ENCODE measurements at regions not wholly inside any gene's neighbourhood (a gene's known extent, or its start where the extent isn't known, plus 50 kb on each side); places are given as distances from the start of the nearest gene placed in this dataset.

DNA sequence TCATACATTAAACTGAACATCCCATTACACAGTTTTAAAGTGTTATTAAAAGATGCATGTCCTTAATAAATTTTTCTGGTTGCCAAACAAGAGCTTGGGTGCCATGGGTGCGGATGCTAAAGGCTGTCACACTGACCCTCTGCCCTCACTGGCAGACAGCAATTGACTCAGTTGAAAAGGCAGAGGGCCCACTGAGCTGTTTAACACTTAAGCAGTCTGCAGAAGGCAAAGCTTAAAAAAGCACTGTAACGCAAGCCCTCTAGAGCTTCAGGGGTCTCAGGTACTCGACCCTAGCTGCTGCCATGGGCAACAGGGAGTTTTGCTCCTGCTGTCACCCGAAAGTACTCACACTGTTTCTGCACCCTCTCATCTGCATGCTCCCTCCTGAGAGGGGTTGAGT lies 726.4 kb upstream of the TYRP1 start:
- DNase-seq, result no peak

DNA sequence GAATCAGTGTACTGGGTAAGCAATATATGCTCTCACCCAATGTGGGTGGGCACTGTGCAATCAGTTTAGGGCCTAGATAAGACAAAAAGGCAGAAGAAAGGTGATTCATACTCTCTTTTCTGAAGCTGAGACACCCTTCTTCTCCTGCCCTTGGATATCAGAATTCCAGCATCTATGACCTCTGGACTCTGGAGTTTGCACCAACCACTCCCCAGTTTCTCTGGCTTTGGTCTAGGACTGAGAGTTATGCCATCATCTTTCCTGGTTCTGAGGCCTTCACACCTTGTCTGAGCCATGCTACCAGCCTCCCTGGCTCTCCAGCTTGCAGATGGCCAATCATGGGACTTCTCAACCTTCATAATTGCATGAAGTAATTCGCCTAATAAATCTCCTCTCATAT lies 724.6 kb upstream of the TYRP1 start:
- no peak for DNase-seq

DNA sequence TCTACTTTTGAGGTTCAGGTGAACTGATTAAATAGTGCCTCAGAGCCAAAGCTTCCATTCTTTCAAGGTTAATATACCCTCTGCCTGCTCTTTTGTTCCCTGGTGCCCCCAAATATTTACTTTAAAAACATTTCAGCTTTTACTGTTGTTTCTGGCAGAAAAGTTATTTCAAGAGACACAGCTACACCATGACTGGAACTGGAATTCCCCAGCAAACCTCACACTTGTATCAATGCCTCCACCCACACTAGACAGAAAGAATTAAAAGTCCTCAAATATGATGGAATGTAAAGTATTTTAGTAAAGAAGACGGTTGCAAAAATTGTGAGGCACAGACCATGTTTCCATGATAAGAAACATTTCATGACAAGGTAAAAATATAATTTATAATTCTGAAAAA lies 720.2 kb upstream of the TYRP1 start:
- no peak for DNase-seq

DNA sequence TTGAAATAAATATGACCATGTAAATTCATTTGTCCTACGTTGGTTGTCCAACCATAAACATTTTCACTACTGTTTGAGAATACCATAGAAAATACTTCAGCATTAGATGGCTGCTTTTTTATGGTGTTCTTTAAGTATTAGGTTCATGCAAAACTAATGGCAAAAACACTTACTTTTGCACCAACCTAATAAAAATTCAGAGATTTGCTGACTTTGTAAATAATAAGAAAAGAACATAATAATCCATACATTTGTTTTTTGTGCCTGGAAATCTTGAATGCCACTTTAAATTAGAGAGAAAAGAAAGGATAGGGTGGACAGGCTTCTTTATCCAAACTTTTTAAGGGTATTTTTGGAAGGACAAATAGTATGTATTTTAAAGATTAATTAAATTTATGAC lies 719.7 kb upstream of the TYRP1 start:
- no peak for DNase-seq

DNA sequence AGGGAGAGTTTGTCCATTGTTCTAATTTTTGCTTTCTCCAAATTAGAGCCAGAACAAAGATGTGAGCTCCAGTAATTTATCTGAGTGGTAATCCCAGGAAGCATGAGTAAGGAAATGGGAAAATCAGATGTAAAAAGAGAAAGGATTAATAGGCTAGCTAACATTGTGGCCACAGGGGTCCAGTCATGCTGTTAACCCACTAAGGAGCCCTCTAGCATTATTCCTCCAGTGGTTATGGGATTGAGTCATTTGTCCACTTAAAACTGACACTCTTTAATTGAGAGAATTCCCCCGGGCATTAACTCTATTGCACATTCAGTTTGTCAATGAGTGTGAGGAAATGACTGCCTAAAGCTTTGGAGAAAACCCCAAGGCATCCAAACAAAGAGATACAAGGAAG lies 700.3 kb upstream of the TYRP1 start:
- DNase-seq, result no peak

DNA sequence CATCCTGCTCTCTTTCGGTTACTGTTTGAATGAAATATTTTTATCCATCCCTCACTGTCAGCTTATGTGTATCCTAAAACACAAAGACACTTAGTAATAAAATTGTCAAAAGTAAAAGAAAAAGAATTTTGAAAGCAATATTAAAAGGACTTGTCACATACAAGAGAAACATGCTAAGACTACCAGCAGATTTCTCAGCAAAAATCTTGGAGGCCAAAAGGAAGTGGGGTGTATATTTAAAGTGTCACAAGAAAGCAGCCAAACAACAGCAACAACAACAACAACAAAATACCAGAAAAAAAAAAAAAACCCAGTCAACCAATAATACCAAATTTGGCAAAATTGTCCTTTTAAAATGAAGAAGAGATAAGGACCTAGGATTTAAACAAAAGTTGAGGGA lies 678.7 kb upstream of the TYRP1 start:
- no peak for DNase-seq

DNA sequence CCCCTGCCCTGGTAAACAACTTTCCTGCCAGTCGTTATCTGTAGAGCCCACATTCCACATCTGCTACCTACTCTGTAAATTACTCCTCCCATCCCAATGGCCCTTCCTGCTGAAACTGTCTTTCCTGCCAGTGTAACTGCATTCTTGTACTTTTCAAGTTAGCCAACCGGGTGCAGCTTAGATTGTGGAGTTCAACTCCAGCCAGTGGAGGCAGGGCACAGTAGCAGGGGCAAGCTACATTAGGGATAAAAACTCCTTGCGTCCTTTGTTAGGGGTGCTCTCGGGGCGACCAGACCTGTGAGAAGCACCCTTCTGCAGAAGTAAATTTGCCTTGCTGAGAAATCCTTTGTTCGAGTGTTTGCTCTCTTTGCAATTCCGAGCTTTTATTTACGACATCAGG lies 639.0 kb upstream of the TYRP1 start:
- no peak for DNase-seq

DNA sequence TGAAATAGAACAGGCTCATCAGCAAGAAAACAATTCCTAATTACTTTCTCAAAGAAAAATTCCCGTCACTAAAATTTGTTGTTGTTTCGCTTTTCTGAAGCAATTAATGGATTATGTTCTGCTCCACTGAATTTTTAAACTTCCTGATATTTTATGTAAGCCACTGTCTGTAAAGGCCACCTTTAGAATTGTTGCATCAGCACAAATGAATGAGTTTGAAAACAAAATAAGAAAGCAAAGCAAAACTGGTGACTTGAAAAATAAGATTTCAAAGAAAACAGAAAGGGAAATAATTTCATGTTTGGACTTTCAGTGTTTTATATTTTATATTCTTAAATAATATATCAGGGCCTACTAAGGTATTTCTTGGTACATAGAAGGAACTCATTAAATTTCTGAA lies 636.3 kb upstream of the TYRP1 start:
- no peak for DNase-seq

DNA sequence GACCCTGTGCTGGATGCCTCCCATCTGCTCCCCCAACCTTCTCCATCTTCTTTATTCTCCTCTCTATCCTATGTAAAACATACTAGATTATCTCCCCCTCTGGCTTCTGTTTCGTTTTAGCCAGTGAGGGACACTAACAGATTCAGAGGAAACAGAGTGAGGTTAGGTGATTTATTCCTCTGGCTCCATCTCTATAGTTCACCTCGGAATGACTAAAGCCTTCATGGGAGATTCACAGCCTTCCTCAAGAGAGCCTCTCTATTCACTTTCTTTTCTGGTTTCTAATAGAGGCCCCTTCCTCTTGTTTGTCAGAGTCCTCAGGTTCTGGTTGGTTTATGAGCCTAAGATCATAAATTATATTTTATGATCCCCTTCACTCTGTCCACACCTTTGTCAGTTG lies 633.1 kb upstream of the TYRP1 start:
- DNase-seq, result no peak

DNA sequence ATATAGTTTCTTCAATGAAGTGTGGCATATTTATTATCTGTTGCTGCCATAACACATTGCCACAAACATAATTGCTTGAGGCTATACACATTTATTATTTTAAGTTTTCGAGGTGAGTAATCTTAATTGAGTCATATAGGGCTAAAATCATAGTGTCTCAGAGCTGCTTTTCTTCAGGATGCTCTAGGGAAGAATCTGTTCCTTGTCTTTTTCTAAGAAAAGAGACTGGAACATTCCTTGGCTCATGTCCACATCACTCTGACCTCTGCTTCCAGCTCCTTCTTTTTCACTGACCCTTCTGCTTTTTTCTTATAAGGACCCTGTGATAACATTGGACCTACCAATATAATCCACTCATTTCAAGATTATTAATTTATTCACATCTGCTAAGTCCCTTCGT lies 632.4 kb upstream of the TYRP1 start:
- no peak for DNase-seq

DNA sequence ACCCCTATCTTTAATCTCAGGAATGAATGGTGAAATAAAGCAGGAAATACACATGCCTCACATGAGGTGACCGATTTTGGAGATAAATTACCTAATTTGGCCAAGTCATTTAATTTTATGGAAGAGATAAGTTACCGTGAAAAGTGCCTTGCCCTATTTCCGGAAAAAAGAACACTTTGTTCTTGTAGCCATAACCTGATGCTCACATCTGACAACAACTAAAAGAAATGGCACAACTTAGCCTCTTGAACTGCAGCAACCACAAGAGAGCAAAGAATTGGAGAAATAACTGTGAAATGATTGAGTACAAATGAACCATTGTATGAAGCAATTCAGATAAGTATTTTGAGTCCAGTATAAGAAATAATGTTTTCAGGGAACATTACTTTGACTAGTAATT lies 628.1 kb upstream of the TYRP1 start:
- DNase-seq, result no peak

DNA sequence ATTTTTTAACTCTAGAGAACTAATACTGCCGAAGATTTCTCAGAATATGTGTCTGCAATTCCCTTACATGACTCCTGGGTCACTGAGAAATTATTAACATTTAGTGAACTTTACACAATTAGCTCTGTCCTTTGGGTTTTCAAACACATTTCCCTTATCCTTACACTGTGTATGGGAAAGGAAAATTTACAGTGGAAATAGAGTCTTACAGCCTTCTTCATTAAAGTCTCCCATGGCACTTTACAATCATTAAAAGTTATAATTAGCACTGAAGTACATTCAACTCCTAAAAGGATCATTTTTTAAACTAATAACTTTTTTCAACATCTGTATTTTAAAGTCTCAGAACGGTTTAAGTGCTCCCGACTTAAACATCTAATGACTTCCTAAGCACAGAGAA lies 627.5 kb upstream of the TYRP1 start:
- DNase-seq, result no peak

DNA sequence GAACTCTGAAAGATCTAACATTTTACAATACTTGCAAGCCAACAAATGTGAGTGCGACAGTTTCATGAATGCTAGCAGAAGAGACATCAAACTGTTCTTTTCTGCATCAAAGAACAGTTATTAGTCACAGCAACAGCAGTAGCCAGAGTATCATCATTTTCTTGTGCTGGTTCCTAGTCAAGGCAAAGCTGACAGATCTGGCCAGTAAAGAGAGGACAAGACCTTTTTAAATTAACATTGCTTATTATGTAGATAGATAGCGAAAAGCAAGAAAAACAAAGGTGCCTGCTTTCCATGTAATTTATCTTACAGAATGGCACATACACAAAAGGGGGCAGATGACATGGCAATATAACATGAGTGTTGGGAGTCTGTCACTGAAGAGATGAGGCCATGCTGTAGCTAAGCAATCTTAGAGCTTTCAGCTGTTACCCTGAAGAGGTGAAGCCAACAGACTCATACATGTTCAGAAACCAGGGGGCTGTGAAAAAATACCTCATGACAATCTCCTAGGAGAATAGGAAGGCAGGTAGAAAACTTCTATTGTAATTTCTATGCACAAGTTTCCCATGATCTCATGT lies 626.6 kb upstream of the TYRP1 start:
- DNase-seq, result no peak

DNA sequence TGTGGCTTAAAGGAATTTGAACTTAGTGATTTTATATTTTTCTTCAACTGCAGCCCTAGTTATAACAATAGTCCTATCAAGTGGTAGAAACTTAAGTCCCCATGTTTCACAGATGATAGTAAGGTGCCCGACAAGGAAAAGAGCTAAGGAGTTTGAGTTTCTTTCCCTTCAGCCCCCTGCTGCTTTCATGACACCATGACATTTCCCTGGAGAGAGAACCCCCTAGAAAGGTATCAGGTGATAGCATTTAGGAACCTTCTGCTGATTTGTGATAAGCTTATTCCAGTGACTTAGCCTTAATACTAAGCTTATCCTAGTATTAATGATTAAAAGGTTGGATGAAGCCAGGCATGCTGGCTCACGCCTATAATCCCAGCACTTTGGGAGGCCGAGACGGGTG lies 623.8 kb upstream of the TYRP1 start:
- no peak for DNase-seq

DNA sequence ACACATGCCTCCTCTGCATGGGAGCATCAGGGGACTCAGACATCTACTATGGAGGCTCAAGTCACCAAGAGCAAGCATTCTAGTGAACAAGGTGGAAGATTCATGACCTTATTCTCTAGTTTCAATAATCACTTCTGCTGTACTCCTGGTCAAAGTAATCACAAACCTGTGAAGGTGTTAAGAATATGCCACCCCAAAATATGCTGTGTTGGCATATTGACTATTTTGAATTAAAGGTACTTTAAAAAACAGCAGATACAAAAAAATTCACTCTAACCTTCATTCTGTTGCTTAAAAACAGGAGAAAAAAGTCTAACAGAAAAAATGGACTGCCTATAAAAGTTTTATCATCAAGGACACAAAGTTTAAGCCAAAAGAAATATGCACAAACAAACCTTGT lies 607.8 kb upstream of the TYRP1 start:
- DNase-seq, result no peak

DNA sequence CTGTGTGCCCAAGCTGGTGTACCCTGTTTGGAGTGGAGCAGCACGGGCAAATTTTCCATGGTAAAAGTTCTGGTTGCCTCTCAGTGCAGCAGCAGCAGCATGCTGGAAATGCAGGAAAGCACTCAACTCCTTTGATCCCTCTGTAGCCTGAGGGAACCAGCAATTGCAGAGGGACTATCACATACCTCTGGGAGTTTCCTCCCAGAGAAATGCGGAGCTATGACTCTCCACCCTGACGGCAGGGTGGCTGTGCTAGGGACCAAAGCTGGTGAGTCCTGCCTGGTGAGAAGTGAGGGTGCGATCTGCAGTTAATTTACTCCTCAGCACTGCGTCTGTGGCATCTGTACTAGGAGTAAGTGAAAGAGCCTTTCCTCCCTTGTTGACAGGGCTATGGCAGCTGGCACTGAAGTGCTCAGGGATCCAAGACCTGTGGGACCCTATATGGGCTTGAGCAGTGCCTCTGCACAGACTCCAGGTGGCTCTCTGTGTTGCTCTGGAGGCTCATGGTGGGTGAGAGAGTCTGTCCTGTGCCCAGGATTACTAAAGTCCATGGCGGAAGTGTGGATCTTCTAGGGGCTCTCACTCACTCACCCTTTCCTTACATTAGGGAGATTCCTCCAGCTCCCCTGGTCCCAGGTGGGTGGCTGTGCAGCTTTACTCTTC lies 601.2 kb upstream of the TYRP1 start:
- DNase-seq, result no peak

DNA sequence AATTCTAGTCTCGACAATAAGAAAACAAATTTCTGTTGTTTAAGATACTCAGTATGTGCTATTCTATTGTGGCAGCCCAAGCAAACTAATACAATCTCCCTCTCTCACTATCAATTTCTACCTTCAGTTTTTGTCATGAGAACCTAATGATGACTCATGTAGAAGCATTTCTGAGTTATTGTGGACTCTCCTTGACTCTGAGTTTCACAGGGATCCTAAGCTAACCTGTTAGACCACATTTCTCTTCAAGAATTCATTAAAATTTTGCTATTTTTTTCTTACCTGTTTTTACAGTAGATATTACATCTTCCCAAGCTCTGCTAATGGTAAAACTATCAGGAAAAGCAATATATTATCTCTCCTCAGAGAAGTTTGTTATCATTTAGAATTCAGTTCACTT lies 599.1 kb upstream of the TYRP1 start:
- no peak for DNase-seq

DNA sequence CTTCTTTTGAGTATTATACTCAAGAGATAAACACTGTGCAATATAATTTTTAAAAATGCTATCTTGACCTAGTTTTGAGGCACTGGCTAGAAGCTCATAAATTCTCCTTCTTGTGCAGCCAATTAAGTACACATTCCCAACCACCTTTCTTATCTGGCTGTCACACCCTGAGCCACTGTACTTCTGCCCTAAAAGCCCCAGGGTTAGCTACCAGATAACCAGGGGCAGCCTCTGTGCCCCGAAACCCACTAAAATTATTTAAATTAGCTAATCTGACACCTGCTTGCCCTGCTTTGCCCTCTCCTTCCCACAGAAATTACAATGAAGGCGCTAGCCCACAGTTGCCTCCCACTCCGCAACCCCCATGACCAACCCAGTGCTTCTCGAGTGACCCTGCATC lies 597.3 kb upstream of the TYRP1 start:
- no peak for DNase-seq

DNA sequence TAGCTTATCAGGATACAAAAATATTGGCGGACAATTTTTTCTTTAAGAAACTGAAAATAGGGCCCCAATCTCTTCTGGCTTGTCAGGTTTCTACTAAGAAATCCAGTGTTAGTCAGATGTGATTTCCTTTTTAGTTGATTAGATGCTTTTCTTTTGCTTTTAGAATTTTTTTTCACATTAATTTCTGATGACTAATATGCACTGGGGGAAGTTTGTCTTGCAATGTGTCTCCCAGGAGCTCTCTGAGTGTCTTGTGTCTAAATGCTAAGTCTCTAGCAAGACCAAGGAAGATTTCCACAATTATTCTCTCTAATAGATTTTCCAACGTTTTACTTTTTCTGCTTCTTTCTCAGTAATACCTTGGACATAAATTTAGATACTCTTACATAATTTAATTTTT lies 559.8 kb upstream of the TYRP1 start:
- DNase-seq, result no peak

DNA sequence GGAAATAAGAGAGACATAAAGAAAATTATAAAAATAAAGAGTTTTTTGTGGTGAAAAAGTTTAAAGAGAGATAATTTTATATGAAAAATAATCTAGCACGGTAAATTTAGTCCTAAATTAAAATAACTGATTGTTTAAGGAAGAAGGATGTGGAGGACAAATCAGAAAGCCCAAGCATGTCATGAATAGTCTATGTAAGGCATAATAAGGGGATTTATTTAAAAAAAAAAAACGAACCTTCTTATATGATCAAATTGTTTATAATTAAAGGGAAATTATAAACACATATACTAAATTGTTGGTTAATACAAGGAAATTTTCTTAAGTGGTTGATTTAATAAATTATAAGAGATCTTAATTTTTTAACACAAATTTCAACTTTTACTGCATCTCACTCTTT lies 551.8 kb upstream of the TYRP1 start:
- DNase-seq, result no peak

DNA sequence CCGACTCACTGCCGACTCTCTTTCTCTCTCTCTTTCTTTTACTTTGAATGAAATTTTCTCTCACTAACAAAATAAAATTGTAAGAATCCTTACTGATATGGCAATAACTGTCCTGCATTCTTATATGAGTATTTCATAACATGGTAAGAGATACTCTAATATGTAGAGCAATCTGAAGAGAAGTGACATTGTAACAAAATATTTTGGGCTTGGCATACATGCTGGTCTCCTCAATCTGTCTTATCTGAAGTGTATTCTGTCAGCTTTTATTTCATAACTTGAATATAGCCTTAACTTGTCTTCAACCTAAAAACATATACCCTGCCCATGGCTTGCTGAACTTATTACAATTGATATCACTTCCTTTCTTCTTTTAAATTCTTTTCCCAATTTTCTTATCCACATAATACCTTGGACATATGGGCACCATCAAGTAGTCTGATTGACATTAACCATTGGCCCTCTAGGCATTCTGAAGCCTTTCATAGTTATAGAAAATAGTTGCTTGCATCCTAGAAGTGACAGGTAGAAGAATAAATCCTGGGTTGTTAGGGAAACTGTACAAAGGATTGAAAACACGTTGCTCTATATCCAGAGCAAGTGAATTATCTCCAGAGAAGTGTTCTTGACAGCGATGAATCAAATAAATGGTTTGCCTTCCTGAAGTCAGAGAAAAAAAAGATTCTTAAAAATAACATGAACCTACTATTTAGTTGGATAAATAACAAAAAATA lies 537.6 kb upstream of the TYRP1 start:
- DNase-seq, result no peak

DNA sequence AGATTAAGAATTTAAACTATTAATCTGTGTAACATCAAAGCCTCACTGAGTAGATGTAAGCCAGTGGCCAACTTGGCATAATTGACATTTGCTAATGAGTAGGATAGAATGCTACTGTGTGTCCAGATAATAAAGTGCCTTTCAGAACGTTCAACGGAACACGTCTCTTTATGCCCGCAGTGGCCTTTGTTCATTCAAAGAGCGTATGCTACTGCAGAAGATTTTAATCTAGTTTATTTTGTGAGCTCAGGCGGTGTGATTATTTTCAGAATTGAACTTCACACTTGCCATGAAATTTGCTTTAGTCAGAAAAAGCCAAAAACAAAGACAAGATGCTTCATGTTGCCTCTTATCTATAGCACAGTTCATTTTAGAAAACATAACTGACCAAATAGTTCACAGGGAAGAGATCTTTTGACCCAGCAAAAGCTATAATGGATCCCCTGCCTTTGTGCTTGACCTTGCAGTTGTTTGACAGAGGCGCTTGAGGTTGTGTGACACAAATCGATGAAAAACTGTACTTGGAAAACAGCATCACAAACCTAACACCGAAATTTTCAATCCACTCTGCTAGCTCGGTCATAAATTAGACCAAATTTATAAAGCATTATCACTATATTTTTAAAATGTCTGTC lies 530.9 kb upstream of the TYRP1 start:
- DNase-seq, result no peak

DNA sequence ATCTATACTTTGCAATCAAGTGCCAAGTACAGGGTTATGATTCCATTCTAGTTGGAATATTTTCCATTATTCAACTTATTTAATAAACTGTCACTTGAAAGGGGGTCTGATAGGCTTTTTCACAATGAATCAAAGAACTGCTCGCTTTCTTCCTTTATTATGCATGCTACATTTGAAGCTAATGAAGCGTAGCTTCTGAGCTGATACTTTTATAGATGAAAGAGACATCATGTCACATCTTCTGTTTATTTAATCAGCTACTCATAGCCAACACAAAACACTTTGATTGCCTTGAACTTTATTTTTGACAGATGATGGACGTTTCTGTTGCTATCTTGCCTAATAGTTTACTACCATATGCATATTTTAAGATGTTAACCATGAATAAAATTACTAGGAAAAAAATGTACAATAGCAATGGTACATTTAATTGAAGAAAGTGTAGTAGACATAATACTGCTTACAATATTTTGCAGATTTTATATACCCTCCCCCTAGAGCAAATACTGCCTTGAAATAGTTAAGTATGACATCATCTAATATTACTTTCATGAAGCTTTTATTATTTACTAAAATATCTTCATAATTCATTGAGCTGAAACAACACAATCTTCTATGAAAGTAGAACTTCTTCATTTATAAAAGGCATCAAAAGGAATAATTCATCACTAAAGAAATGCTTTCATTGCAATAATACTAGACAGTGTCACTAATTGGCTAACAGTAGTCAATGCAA lies 529.3 kb upstream of the TYRP1 start:
- DNase-seq, result no peak

DNA sequence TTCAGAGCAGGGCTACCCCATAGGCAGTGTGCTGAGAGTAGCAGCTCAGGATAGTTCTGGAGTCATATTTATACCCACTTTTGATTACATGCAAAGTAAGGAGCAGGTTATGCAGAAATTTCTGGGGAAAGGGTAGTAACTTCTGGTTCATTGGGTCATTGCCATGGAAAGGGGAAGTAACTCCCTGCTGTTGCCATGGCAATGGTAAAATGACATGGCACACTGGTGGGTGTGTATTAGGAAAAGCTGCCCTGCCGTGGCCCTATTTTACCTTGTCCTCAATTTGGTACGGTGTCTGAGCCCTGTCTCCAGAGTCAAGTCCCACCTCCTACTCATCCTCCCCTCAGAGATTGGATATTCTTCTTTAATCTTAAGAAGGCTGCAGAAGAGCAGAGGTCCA lies 526.7 kb upstream of the TYRP1 start:
- no peak for DNase-seq

Measured in right forelimb (tissue), 1 donor.